PFSK-1 (cell line): ENCODE measurements at regions not wholly inside any gene's neighbourhood (a gene's known extent, or its start where the extent isn't known, plus 50 kb on each side); places are given as distances from the start of the nearest gene placed in this dataset.

Source experiments
- FOXP2 ChIP-seq: optimal IDR thresholded peaks from 2 replicates; pipeline ENCODE3; 2011; ENCODE audit warnings: borderline replicate concordance, control low read depth, inconsistent platforms; ENCODE audit not compliant: insufficient read depth; ENCODE audit errors: extremely low read length, extremely low read depth
- POLR2AphosphoS5 ChIP-seq: IDR thresholded peaks from 2 replicates; pipeline ENCODE4 v1.6.1; 2012; ENCODE audit warnings: low read depth, mild to moderate bottlenecking, control low read depth, low read length, moderate library complexity
- SIN3A ChIP-seq: IDR thresholded peaks from 2 replicates; pipeline ENCODE4 v1.6.1; 2012; ENCODE audit warnings: mild to moderate bottlenecking, low read length, moderate library complexity, borderline replicate concordance; ENCODE audit not compliant: insufficient read depth
- TAF1 ChIP-seq: IDR thresholded peaks from 2 replicates; pipeline ENCODE4 v1.6.1; 2012; ENCODE audit warnings: low read length, control low read depth, borderline replicate concordance; ENCODE audit not compliant: insufficient read depth
- TF ChIP-seq, protein P1 (sequence below), 2 experiments: IDR thresholded peaks; 2 replicates each; pipeline versions ENCODE4 v1.6.1 to v1.8.0; 2011 to 2012; ENCODE audit warnings: low read depth in 2 of 2, low read length in 2 of 2, control low read depth in 1 of 2, inconsistent platforms in 1 of 2, mild to moderate bottlenecking in 1 of 2, moderate library complexity in 1 of 2; ENCODE audit not compliant: insufficient read depth in 1 of 2

DNA sequence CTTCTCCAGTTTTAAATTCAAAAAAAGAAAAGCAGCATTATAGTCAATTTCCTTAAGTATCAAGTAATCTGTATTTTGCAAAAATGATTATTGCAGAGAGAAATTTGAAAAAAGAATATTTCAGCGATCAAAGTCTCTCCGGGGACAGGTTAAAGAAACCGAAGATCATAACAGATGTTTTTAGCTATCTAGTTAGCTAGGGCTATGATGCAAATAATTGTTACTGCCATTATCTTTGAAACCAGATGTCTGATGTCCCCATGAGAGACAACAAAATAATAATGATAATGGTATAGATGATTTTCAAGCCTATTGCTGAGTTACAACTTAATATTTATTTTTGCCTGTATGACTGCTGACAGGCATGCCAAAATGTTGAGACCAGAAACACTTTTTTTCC is 1326.0 kb downstream of the PLA2G4A start:
- TF ChIP-seq POLR2AphosphoS5 (no peak), SIN3A (no peak), FOXP2 (no peak), TAF1 (no peak)
- TF ChIP-seq, protein P1, sequence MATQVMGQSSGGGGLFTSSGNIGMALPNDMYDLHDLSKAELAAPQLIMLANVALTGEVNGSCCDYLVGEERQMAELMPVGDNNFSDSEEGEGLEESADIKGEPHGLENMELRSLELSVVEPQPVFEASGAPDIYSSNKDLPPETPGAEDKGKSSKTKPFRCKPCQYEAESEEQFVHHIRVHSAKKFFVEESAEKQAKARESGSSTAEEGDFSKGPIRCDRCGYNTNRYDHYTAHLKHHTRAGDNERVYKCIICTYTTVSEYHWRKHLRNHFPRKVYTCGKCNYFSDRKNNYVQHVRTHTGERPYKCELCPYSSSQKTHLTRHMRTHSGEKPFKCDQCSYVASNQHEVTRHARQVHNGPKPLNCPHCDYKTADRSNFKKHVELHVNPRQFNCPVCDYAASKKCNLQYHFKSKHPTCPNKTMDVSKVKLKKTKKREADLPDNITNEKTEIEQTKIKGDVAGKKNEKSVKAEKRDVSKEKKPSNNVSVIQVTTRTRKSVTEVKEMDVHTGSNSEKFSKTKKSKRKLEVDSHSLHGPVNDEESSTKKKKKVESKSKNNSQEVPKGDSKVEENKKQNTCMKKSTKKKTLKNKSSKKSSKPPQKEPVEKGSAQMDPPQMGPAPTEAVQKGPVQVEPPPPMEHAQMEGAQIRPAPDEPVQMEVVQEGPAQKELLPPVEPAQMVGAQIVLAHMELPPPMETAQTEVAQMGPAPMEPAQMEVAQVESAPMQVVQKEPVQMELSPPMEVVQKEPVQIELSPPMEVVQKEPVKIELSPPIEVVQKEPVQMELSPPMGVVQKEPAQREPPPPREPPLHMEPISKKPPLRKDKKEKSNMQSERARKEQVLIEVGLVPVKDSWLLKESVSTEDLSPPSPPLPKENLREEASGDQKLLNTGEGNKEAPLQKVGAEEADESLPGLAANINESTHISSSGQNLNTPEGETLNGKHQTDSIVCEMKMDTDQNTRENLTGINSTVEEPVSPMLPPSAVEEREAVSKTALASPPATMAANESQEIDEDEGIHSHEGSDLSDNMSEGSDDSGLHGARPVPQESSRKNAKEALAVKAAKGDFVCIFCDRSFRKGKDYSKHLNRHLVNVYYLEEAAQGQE (IDR thresholded peaks at IDR 0.05; ENCODE audit: insufficient read depth in 1 of 2, low read depth in 2 of 2, low read length in 2 of 2), result no peak
